GM20000 (cell line): ENCODE measurements at regions not wholly inside any gene's neighbourhood (a gene's known extent, or its start where the extent isn't known, plus 50 kb on each side); places are given as distances from the start of the nearest gene placed in this dataset.

Experiments used
- DNase-seq: peaks from one replicate; pipeline ENCODE4 v3.0.0; 2012; ENCODE audit warnings: low spot score
- CTCF ChIP-seq: IDR thresholded peaks from 2 replicates; pipeline ENCODE4 v1.5.1; 2012; ENCODE audit warnings: mild to moderate bottlenecking, control low read depth; ENCODE audit errors: extremely low read depth, missing control alignments

DNA sequence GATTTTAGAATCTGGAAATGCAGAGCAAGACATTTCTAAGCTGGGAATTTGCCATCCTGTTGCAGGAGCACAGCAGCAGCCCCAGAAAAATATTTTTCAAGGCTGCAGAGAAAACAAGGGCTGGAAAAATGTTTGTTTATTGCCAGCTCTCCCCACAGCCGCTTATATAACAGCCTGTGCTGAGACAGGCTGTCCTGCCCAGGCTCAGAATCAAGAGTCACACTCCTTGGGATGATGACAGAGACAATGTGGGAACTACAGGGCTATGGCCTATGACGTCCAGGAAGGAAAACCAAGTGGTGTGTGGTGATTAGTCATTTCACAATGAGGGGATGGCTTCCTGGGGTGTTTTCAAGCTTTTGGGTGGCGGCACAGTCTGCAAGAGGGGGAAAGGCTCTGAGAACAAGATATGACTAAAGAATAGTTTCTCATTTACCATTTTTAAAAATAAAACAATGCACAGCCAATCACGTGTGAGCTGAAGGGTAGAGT, 136.3 kb upstream of the SERP2 start:
- peak; percentile 49 for DNase-seq
- no peak for TF ChIP-seq CTCF

GRCh38 chr13:44237881-44238421, 135.7 kb upstream of the SERP2 start:
- TF ChIP-seq CTCF, result no peak
- DNase-seq, result no peak

DNA sequence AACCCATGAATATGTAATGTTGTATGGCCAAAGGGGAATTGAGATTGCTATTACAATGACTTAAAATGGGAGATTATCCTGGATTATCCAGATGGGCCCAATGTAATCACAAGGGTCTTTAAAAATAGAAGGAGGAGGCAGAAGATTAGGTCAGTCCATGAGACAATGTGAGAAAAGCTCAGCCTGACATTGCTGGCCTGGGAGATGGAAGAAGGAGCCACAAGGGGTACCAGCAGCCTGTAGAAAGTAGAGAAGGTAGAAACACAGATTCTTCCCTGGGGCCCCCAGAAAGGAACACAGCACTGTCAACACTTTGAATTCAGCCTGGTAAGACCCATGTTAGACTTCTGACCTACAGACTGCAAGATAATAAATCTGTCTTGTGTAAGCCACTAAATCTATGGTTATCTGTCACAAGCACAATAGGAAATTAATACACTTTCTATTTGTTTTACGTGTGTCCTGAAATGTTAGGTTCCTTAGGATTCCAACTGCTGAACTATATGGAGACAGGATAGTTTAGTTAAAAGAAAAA, 132.9 kb upstream of the SERP2 start:
- DNase-seq, result no peak
- no peak for TF ChIP-seq CTCF

GRCh38 chr13:44241638-44242037, 132.0 kb upstream of the SERP2 start:
- DNase-seq, result no peak
- no peak for TF ChIP-seq CTCF

DNA sequence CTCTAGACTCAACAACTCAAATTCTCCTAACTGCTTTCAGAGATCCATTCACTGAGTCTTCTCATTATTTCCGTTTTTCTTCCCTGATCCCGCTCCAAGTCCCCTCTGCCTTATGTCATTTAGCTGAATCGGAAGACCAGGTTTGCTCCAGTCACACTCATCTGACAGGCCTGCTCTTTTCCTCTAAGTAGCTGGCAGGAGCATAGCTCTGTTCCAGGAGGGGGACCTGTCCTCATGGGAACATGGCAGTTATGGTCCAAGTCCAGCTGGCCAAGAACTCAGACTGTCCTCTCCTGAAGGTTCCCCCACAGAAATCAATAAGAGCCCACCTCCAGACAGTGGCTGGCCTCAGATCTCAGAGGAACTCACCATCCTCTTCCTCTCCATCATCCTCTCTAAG, 130.9 kb upstream of the SERP2 start:
- no peak for DNase-seq
- TF ChIP-seq CTCF, result no peak

- DNase-seq, result peak; percentile 44
- TF ChIP-seq CTCF, result peak; percentile 19
These were observed 130.3 kb upstream of the SERP2 start for GRCh38 chr13:44243198-44243857.

DNA sequence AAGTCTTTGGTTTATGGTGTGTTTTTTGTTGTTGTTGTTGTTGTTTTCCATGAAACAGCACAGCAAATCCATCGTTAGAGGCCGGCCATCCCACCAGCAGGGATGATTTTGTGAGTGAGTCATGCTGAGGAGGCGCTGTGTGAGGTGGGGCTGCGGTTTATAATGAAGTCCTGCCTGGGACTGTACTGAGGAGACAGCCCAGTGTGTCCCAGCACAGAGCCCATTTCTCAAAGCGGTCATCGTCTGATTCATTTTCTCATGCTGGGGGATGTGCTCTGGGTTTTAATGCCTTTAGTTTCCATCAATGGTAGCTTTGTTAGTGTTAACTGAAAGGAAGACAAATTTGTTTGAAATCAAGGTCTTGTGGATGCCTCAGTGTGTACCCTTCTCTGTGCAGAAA, 129.3 kb upstream of the SERP2 start:
- no peak for TF ChIP-seq CTCF
- DNase-seq, result no peak
